ENCODE measurements at regions not wholly inside any gene's neighbourhood (a gene's known extent, or its start where the extent isn't known, plus 50 kb on each side); places are given as distances from the start of the nearest gene placed in this dataset.

GRCh38 chr18:40866013-40866645 lies 1088.9 kb upstream of the PIK3C3 start:
- H3K36me3 ChIP-seq: no peaks in the 10 kb centered on the region
- no peak overlapping the region for H3K4me3 ChIP-seq
- H3K4me1 ChIP-seq: no peaks in the 10 kb centered on the region
- WGBS, 2 donors: 92% methylated on average over 5 of the region's 5 CpGs
- DNase-seq (ENCODE audit: low spot score in 2 of 2): no peak
- TF ChIP-seq CTCF (IDR thresholded peaks at IDR 0.05): no peak
- no peak for TF ChIP-seq EP300 (IDR thresholded peaks at IDR 0.05)
- TF ChIP-seq POLR2A (IDR thresholded peaks at IDR 0.05): no peak
- no peak overlapping the region for H3K27ac ChIP-seq
- H3K9me3 ChIP-seq: no peaks in the 10 kb centered on the region
- no peaks in the 10 kb centered on the region for H3K27me3 ChIP-seq

- no peak for DNase-seq (ENCODE audit: low spot score in 2 of 2)
- no peak overlapping the region for H3K27ac ChIP-seq
- no peaks in the 10 kb centered on the region for H3K9me3 ChIP-seq
- no peak for TF ChIP-seq POLR2A (IDR thresholded peaks at IDR 0.05)
- TF ChIP-seq CTCF (IDR thresholded peaks at IDR 0.05): no peak
- no peak for TF ChIP-seq EP300 (IDR thresholded peaks at IDR 0.05)
- H3K4me1 ChIP-seq: no peaks in the 10 kb centered on the region
- H3K4me3 ChIP-seq: no peak overlapping the region
- no peaks in the 10 kb centered on the region for H3K36me3 ChIP-seq
- WGBS, 2 donors: 62 to 67% methylated on average over 2 of the region's 2 CpGs
- no peaks in the 10 kb centered on the region for H3K27me3 ChIP-seq
Observed at GRCh38 chr18:40864846-40865245, 1090.2 kb upstream of the PIK3C3 start.

- Histone ChIP-seq H3K4me3 (no peak overlapping the region), H3K27ac (no peak overlapping the region), H3K36me3 (no peaks in the 10 kb centered on the region), H3K27me3 (no peaks in the 10 kb centered on the region), H3K4me1 (no peaks in the 10 kb centered on the region), H3K9me3 (no peaks in the 10 kb centered on the region)
- DNase-seq (ENCODE audit: low spot score in 2 of 2): no peak
- TF ChIP-seq CTCF (IDR thresholded peaks at IDR 0.05) (no peak), EP300 (IDR thresholded peaks at IDR 0.05) (no peak), POLR2A (IDR thresholded peaks at IDR 0.05) (no peak)
- WGBS, 2 donors: 61 to 65% methylated on average over 3 of the region's 3 CpGs
Observed at GRCh38 chr18:40863801-40864200, 1091.2 kb upstream of the PIK3C3 start.

GRCh38 chr18:40860189-40860588 lies 1094.8 kb upstream of the PIK3C3 start:
- Histone ChIP-seq H3K27ac (no peak overlapping the region), H3K27me3 (no peaks in the 10 kb centered on the region), H3K36me3 (no peaks in the 10 kb centered on the region), H3K4me1 (no peaks in the 10 kb centered on the region), H3K4me3 (no peak overlapping the region), H3K9me3 (no peaks in the 10 kb centered on the region)
- 86 to 88% methylated on average over 2 of the region's 2 CpGs for WGBS, 2 donors
- no peak for TF ChIP-seq POLR2A (IDR thresholded peaks at IDR 0.05)
- DNase-seq (ENCODE audit: low spot score in 2 of 2): no peak

- Histone ChIP-seq H3K27ac (no peak overlapping the region), H3K4me3 (no peak overlapping the region), H3K36me3 (no peaks in the 10 kb centered on the region), H3K4me1 (peaks cover 0 to 3% (median 0%) of the 10 kb centered on the region in 4 donors), H3K9me3 (no peaks in the 10 kb centered on the region), H3K27me3 (no peaks in the 10 kb centered on the region)
- 71 to 72% methylated on average over 4 of the region's 4 CpGs for WGBS, 2 donors
- TF ChIP-seq POLR2A (IDR thresholded peaks at IDR 0.05) (no peak), CTCF (IDR thresholded peaks at IDR 0.05) (no peak), EP300 (IDR thresholded peaks at IDR 0.05) (no peak)
- no peak for DNase-seq (ENCODE audit: low spot score in 2 of 2)
Observed at GRCh38 chr18:40855661-40856060, 1099.4 kb upstream of the PIK3C3 start.

GRCh38 chr18:40852406-40852805 lies 1102.6 kb upstream of the PIK3C3 start:
- H3K4me1 ChIP-seq: peaks cover 0 to 3% (median 0%) of the 10 kb centered on the region in 4 donors
- WGBS, 2 donors: 61 to 82% methylated on average over 2 of the region's 2 CpGs
- no peaks in the 10 kb centered on the region for H3K27me3 ChIP-seq
- H3K36me3 ChIP-seq: no peaks in the 10 kb centered on the region
- no peak overlapping the region for H3K4me3 ChIP-seq
- DNase-seq (ENCODE audit: low spot score in 2 of 2): no peak
- TF ChIP-seq EP300 (IDR thresholded peaks at IDR 0.05): no peak
- no peak for TF ChIP-seq POLR2A (IDR thresholded peaks at IDR 0.05)
- TF ChIP-seq CTCF (IDR thresholded peaks at IDR 0.05): no peak
- no peak overlapping the region for H3K27ac ChIP-seq
- H3K9me3 ChIP-seq: no peaks in the 10 kb centered on the region
